GM18498 (cell line): ENCODE measurements at regions not wholly inside any gene's neighbourhood (a gene's known extent, or its start where the extent isn't known, plus 50 kb on each side); places are given as distances from the start of the nearest gene placed in this dataset.

ENCODE experiments used
- ATAC-seq: cut with Tn5 transposase; IDR thresholded peaks from one replicate; pipeline ENCODE4 v1.9.1; 2021; ENCODE audit warnings: mild to moderate bottlenecking, moderate library complexity; ENCODE audit not compliant: unreplicated experiment

- ATAC-seq, result no peak
These were observed 72.8 kb upstream of the MC4R start for GRCh38 chr18:60445341-60445740.

DNA sequence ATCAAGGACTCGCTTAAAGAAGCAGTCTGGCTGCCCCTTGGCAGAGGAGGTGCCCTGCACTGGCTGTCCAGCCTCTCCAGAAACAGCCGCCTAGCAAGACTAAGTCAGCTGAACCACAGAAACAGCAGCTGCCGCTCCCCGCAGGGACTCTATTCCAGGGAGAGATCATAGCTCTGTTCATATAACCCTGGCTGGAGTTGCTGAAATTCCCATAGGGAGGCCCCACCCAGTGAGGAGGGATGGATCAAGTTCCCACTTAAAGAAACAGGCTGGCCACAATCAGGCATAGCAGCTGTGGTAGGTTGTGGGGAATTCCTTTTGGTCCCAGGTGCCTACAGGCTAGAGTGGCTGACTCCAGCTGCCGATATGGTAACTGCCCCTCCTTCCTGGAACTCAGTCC, 74.2 kb upstream of the MC4R start:
- no peak for ATAC-seq

DNA sequence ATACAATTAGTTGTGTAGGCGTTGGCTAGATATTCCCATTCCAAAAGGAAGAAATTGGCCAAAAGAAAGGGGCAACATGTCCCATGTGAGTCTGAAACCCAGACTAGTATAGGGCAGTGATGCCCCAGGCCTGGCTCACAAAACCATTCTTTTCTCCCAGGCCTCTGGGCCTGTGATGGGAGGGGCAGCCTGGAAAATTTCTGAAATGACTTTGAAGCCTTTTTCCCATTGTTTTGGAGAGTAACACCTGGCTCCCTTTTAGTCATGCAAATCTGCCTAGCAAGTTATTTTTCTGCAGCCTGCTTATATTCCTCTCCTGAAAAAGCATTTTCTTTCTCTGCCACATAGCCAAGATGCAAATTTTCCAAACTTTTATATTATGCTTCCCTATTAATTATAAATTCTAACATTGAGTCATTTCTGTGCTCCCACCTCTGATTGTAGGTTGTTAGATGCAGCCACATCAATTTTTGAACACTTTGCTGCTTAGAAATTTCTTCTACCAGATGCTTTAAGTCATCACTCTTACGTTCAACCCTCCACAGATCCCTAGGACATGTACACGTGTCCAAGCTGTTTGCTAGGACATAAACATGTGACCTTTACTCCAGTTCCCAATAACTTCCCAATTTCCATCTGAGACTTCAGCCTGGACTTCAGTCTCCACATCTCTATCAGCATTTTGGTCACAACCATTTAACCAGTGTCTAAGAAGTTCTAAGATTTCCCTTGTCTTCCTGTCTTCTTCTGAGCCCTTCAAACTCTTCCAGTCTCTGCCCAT, 76.1 kb upstream of the MC4R start:
- ATAC-seq, result no peak

DNA sequence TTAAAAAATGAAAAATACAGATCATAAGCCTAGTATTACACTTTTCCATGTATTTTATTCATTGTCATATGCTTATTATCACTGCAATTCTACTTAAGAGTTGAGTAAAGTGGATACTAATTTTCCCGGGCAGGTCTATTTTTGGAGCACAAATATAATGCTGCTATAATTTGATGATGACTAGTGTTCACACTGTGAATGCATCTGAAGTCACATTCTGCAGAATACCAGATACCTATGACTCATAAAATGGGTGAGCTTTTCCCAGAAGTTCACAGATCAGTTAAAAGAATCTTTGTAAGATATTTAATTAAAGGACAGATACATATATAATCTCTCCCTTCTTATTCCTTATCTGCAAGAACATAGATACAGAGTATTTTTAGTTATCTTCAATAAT, 79.8 kb upstream of the MC4R start:
- ATAC-seq, result no peak

DNA sequence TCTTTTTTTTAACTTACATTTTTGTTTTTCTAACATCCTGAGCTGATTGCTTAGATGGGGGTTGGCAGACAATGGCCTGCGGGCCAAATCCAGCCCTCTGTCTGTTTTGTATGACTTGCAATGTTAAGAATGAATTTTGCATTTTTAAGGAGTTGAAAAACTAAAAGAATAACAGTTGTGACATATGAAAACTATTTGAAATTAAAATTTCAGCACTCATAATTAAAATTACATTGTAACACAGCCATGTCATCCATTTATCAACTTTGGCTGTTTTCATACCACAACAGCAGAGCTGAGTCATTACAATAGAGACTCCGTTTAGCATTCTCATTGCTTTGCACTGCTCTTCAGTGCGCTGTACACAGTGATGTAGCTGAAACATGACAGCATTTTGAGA, 94.1 kb upstream of the MC4R start:
- no peak for ATAC-seq

- ATAC-seq, result no peak
These were observed 97.0 kb upstream of the MC4R start for GRCh38 chr18:60469387-60470100.

- ATAC-seq, result no peak
These were observed 99.1 kb upstream of the MC4R start for GRCh38 chr18:60471652-60472051.

GRCh38 chr18:60485201-60485600, 112.6 kb upstream of the MC4R start:
- no peak for ATAC-seq

DNA sequence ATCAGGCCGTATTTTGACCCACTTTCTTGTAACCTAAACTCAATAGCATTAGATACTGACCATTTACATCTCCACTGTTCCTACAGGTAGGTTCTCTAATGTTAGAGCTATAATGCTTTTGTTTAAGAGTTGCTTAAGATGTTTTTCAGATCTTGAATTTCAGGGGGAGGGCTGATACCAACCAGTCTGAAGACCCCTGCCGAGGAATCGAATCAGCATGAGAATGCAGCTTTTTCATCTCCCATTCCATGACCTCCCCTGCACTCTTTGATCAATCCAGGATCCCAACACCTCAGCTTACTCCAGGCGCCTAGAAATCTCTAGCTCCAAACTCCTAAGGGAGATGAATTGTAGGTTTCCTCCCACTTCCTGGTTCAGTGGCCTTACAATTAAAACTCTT, 120.5 kb upstream of the MC4R start:
- ATAC-seq, result no peak

GRCh38 chr18:60499675-60500074, 127.1 kb upstream of the MC4R start:
- no peak for ATAC-seq

DNA sequence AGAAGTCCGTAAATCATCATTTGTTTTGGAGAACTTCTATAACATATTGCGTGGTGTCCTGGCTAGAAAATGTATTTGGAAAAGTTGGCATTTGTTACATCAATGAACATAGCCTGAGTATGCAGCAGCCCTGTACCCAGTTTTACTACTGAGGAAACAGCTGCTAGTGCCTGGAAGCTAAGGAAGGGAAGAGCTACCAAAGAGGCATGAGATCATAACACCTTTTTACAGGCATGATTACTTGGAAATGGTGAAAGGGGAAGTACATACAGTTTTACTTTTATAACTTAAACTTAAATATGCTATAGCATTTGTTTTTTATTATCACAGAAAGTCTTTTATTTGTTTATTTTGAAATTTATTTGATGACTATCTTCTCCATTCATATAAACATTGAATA, 128.4 kb upstream of the MC4R start:
- no peak for ATAC-seq

- ATAC-seq, result no peak
These were observed 130.0 kb upstream of the MC4R start for GRCh38 chr18:60502591-60502990.

GRCh38 chr18:60503199-60503598, 130.6 kb upstream of the MC4R start:
- no peak for ATAC-seq

GRCh38 chr18:60506190-60506589, 133.6 kb upstream of the MC4R start:
- ATAC-seq, result no peak

DNA sequence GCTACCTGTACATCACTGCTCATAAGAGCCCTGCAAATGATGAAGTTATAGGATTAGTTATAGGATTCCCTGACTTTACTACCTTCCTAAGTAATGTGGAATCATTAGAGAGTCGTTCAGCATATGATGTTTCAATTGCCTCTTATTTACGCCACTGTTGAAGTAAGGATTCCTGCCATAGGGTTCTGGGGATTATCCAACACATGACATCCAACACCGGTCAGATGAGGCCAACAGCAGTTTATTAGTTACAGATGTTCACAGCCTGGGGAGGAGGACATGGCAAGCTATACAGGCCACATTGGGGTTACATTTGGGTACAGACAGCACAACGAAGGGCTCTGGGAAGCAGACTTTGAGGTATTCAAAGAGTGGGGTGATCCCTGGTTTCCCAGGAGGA, 134.1 kb upstream of the MC4R start:
- no peak for ATAC-seq

DNA sequence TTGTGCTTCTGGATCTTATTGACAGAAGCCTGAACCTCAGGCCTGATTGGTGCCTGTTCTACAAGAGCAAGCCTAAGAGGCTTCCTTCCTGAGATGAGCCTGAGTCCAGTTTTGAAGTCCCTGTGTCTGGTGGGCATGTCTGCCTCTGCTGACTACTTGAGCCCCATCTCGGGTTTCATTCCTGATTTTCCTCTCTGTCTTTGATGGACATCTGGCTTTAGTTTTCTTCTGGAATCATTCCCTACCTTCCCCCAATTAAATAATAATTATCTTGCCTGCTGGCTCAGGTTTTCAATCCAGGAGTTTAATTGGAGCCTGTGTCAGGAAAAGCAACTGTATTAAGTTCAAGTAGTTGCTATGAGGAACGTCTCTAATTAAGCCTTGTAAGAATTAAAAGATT, 135.5 kb upstream of the MC4R start:
- no peak for ATAC-seq

DNA sequence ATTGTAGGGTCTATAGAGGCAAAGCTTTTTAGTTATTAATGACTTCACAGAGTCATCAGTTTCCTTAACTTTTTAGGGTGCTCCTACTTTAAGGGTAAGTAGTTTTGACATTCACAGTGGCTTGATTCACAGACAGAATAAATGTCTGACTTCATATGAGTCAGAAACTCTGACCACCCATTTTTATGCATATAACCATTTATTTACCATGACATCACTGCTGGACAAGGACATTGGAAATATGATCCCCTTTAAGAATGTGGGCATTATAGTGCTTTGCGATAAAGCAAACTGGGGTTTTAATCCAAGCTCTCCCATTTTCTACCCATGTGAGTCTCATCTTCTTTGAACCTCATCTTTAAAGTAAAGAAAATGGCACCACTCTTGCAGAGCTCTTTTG, 162.0 kb upstream of the MC4R start:
- ATAC-seq, result no peak

- no peak for ATAC-seq
These were observed 164.5 kb upstream of the MC4R start for GRCh38 chr18:60537074-60537473.

- ATAC-seq, result no peak
These were observed 166.3 kb upstream of the MC4R start for GRCh38 chr18:60538891-60539290.

DNA sequence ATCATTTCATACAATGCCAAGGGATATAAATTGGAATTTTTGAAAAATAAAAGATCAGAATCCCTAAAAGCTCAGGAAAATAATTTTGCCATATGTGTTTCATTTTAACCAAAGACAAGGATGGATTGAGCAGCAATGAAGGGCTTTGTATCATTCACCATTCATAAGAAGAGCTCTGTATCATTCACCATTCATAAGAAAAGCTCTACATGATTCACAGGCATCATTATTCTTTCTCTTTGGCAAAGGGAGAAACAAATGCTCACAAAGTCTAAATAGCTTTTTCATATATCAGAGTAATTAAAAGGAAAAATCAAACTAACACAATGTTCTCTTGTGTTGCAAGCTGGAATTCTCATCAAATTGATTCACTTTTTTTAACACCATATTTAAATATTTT, 169.1 kb upstream of the MC4R start:
- no peak for ATAC-seq

- ATAC-seq, result peak; percentile 48
These were observed 171.1 kb upstream of the MC4R start for GRCh38 chr18:60543646-60544045.

- ATAC-seq, result no peak
These were observed 176.9 kb upstream of the MC4R start for GRCh38 chr18:60549338-60549960.
